SU-DHL-6 (cell line): ENCODE measurements at regions not wholly inside any gene's neighbourhood (a gene's known extent, or its start where the extent isn't known, plus 50 kb on each side); places are given as distances from the start of the nearest gene placed in this dataset.

Source experiments
- EZH2phosphoT487 ChIP-seq: fragments of 200-600 bp; sonication (generic), shearing (Covaris generic); conservative IDR thresholded peaks from 2 replicates; pipeline ENCODE4 v1.6.1; 2018; ENCODE audit warnings: mild to moderate bottlenecking, antibody characterized with exemption, low read length, moderate library complexity, mixed read lengths
- TF ChIP-seq, protein P1 (sequence below): fragments of 200-600 bp; sonication (generic); IDR thresholded peaks from one replicate; pipeline ENCODE4 v1.5.1; 2017; ENCODE audit warnings: antibody characterized with exemption, mild to moderate bottlenecking, low read length, moderate library complexity; ENCODE audit not compliant: insufficient read depth, poor library complexity, severe bottlenecking

DNA sequence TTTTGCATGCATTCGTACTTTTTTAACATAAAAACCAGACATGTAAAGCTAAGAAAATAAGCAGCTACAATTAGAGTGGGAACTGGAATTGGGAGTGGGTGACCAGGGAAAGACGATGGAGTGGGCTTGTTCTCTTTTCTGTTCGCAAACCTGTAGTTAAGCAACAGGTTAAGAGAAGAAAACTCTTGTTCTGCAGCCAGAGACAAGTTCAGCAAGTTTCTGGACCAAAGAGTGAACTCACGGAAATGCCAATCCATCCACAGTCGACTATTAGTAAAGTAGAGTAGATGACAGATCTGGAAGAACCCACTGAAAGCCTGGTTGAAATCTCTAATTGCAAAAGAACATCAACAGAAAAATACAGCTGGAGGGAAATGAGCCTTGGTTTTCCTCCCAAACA, 197.8 kb downstream of the TFAP2A start:
- TF ChIP-seq, protein P1, sequence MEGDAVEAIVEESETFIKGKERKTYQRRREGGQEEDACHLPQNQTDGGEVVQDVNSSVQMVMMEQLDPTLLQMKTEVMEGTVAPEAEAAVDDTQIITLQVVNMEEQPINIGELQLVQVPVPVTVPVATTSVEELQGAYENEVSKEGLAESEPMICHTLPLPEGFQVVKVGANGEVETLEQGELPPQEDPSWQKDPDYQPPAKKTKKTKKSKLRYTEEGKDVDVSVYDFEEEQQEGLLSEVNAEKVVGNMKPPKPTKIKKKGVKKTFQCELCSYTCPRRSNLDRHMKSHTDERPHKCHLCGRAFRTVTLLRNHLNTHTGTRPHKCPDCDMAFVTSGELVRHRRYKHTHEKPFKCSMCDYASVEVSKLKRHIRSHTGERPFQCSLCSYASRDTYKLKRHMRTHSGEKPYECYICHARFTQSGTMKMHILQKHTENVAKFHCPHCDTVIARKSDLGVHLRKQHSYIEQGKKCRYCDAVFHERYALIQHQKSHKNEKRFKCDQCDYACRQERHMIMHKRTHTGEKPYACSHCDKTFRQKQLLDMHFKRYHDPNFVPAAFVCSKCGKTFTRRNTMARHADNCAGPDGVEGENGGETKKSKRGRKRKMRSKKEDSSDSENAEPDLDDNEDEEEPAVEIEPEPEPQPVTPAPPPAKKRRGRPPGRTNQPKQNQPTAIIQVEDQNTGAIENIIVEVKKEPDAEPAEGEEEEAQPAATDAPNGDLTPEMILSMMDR = no peak
- TF ChIP-seq EZH2phosphoT487 = no peak
